ENCODE measurements at regions not wholly inside any gene's neighbourhood (a gene's known extent, or its start where the extent isn't known, plus 50 kb on each side); places are given as distances from the start of the nearest gene placed in this dataset.

DNA sequence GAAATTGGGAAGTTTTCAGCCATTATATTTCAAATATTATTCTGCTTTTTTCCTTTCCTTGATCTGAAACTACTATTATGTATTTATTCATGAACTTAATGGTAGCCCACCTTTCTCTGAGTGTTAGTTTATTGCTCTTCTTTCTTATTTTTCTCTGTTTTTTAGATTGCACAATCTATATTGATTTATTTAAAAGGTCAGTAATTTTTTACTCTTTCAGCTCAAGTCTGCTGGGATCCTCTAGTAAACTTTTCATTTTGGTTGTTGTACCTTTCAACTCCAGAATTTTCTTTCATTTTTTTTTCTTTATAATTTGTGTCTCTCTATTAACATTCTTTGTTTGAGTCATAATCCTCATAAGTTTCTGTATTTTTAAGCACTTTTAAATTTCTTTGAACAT lies 529.4 kb upstream of the POT1 start:
- TF ChIP-seq, protein P1, sequence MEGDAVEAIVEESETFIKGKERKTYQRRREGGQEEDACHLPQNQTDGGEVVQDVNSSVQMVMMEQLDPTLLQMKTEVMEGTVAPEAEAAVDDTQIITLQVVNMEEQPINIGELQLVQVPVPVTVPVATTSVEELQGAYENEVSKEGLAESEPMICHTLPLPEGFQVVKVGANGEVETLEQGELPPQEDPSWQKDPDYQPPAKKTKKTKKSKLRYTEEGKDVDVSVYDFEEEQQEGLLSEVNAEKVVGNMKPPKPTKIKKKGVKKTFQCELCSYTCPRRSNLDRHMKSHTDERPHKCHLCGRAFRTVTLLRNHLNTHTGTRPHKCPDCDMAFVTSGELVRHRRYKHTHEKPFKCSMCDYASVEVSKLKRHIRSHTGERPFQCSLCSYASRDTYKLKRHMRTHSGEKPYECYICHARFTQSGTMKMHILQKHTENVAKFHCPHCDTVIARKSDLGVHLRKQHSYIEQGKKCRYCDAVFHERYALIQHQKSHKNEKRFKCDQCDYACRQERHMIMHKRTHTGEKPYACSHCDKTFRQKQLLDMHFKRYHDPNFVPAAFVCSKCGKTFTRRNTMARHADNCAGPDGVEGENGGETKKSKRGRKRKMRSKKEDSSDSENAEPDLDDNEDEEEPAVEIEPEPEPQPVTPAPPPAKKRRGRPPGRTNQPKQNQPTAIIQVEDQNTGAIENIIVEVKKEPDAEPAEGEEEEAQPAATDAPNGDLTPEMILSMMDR (IDR thresholded peaks at IDR 0.05 in 4 of 5, conservative IDR thresholded peaks at IDR 0.05 in 1 of 5): no peak
- TF ChIP-seq POLR2A (IDR thresholded peaks at IDR 0.05): no peak

Data from gastrocnemius medialis (tissue), 4 donors.